HL-60 (cell line): ENCODE measurements at regions not wholly inside any gene's neighbourhood (a gene's known extent, or its start where the extent isn't known, plus 50 kb on each side); places are given as distances from the start of the nearest gene placed in this dataset.

Source experiments
- CTCF ChIP-seq: IDR thresholded peaks from one replicate; pipeline ENCODE4 v1.5.1; 2011; ENCODE audit warnings: low read length, control low read depth, inconsistent platforms; ENCODE audit not compliant: insufficient read depth
- POLR2AphosphoS5 ChIP-seq: IDR thresholded peaks from 2 replicates; pipeline ENCODE4 v1.6.1; 2012; ENCODE audit warnings: low read depth
- REST ChIP-seq: IDR thresholded peaks from 2 replicates; pipeline ENCODE4 v1.6.1; 2012; ENCODE audit warnings: low read depth; ENCODE audit not compliant: insufficient replicate concordance
- SPI1 ChIP-seq: IDR thresholded peaks from 2 replicates; pipeline ENCODE4 v1.6.1; 2012; ENCODE audit warnings: low read depth, mild to moderate bottlenecking, borderline replicate concordance

- TF ChIP-seq CTCF (no peak), REST (no peak), SPI1 (no peak), POLR2AphosphoS5 (no peak)
Measured at GRCh38 chr10:105509517-105509916, 868.4 kb downstream of the SORCS3 start.
